A549 (cell line): ENCODE measurements at regions not wholly inside any gene's neighbourhood (a gene's known extent, or its start where the extent isn't known, plus 50 kb on each side); places are given as distances from the start of the nearest gene placed in this dataset.
A peak's percentile ranks its signal among the peaks of the same experiment; 100 is the strongest.

Source experiments
- ATAC-seq, 2 experiments: fragments of 200-7000 bp in 1 of 2; fragments of >200 bp in 1 of 2; cut with Nextera tagmentation in 1 of 2; cut with Tn5 transposase in 1 of 2; 3 replicates each; pipeline versions ENCODE4 v1.8.0 to v1.9.1; 2018 to 2020; ENCODE audit warnings: mild to moderate bottlenecking in 1 of 2, moderate library complexity in 1 of 2
- CTCF ChIA-PET: fragments of 300-600 bp; sonication (Branson Sonifier 250); formaldehyde crosslinking; extraction: SDS; loops from one replicate; lab custom pipeline; 2021; ENCODE audit warnings: antibody characterized with exemption, inconsistent platforms; lab: Yijun Ruan, JAX
- POLR2A ChIA-PET: fragments of 350-600 bp; formaldehyde crosslinking; extraction: SDS; loops from one replicate; lab custom pipeline; 2021; ENCODE audit warnings: antibody characterized with exemption, inconsistent platforms; lab: Yijun Ruan, JAX
- DNase-seq, 2 experiments: peaks; one replicate each; pipeline versions ENCODE4 v3.0.0 to v3.0.0-alpha.2; 2011 to 2016; ENCODE audit warnings: low read depth in 1 of 2, low spot score in 1 of 2
- FAIRE-seq: peaks from 2 replicates; lab custom pipeline; 2011; peaks lifted over from hg19 to GRCh38; lab: Jason Lieb, UNC
- H3K27ac ChIP-seq, 2 experiments: fragments of >200 bp; sonication (Bioruptor Twin); formaldehyde crosslinking; 3 replicates each; pipeline ENCODE4 v1.5.1; 2016 to 2017
- H3K4me1 ChIP-seq: fragments of >200 bp; sonication (Bioruptor Twin); formaldehyde crosslinking; 3 replicates; pipeline ENCODE4 v1.6.1; 2016
- H3K4me2 ChIP-seq: fragments of >200 bp; sonication (Bioruptor Twin); formaldehyde crosslinking; 3 replicates; pipeline ENCODE4 v1.6.1; 2016
- H3K4me3 ChIP-seq: fragments of >200 bp; sonication (Bioruptor Twin); formaldehyde crosslinking; 3 replicates; pipeline ENCODE4 v1.5.1; 2016
- H3K9me3 ChIP-seq: fragments of >200 bp; sonication (Bioruptor Twin); formaldehyde crosslinking; 3 replicates; pipeline ENCODE4 v1.6.1; 2016
- CEBPB ChIP-seq, 2 experiments: fragments of >200 bp in 1 of 2; sonication (Bioruptor Twin) in 1 of 2; formaldehyde crosslinking in 1 of 2; IDR thresholded peaks; 2 replicates each; pipeline ENCODE4 v1.6.1; 2012 to 2016
- ESRRA ChIP-seq: fragments of 150-350 bp; IDR thresholded peaks from 2 replicates; pipeline ENCODE4 v1.6.1; 2014; ENCODE audit warnings: mild to moderate bottlenecking, low read length, borderline replicate concordance
- FOSB ChIP-seq: fragments of 250-450 bp; sonication (Bioruptor Pico); IDR thresholded peaks from 2 replicates; pipeline ENCODE4 v1.5.0; 2020; ENCODE audit warnings: mild to moderate bottlenecking, moderate library complexity
- HDAC2 ChIP-seq: fragments of 200-600 bp; sonication (generic); IDR thresholded peaks from 2 replicates; pipeline ENCODE4 v1.6.1; 2016
- HEYL ChIP-seq: fragments of 250-450 bp; sonication (Bioruptor Pico); IDR thresholded peaks from 2 replicates; pipeline ENCODE4 v1.8.0; 2021; ENCODE audit warnings: mild to moderate bottlenecking, moderate library complexity
- HOXB13 ChIP-seq: fragments of 250-450 bp; sonication (Bioruptor Pico); IDR thresholded peaks from 2 replicates; pipeline ENCODE4 v1.5.0; 2020; ENCODE audit warnings: low read depth, mild to moderate bottlenecking, moderate library complexity
- JUN ChIP-seq, 2 experiments: fragments of >200 bp; sonication (Bioruptor Twin); formaldehyde crosslinking; IDR thresholded peaks; 2 replicates in 1 of 2; 3 replicates in 1 of 2; pipeline ENCODE4 v1.6.1; 2016 to 2017
- JUNB ChIP-seq: fragments of >200 bp; sonication (Bioruptor Twin); formaldehyde crosslinking; IDR thresholded peaks from 2 replicates; pipeline ENCODE4 v1.6.1; 2016
- KDM1A ChIP-seq: fragments of 200-600 bp; sonication (generic); IDR thresholded peaks from 2 replicates; pipeline ENCODE4 v1.6.1; 2016; ENCODE audit warnings: low read depth, mild to moderate bottlenecking
- MAFK ChIP-seq: fragments of 450-650 bp; IDR thresholded peaks from 2 replicates; pipeline ENCODE4 v1.6.1; 2014; ENCODE audit not compliant: partially characterized antibody
- MAZ ChIP-seq: fragments of 150-350 bp; IDR thresholded peaks from 2 replicates; pipeline ENCODE4 v1.6.1; 2014; ENCODE audit warnings: antibody characterized with exemption, low read depth, low read length, borderline replicate concordance
- MYC ChIP-seq: IDR thresholded peaks from 2 replicates; pipeline ENCODE4 v1.6.1; 2012; ENCODE audit warnings: mild to moderate bottlenecking, inconsistent platforms, low read length, improper control_type of control experiment, borderline replicate concordance
- NFE2L2 ChIP-seq: fragments of 150-350 bp; conservative IDR thresholded peaks from 2 replicates; pipeline ENCODE4 v1.6.1; 2014; ENCODE audit warnings: low read length
- NR3C1 ChIP-seq: fragments of >200 bp; sonication (Bioruptor Twin); formaldehyde crosslinking; IDR thresholded peaks from 3 replicates; pipeline ENCODE4 v1.6.1; 2017
- PHF8 ChIP-seq: fragments of 200-600 bp; sonication (generic); IDR thresholded peaks from 2 replicates; pipeline ENCODE4 v1.6.1; 2016; ENCODE audit warnings: low read depth, mild to moderate bottlenecking, antibody characterized with exemption, moderate library complexity, borderline replicate concordance
- POLR2A ChIP-seq: IDR thresholded peaks from 2 replicates; pipeline ENCODE4 v1.6.1; 2012; ENCODE audit warnings: mild to moderate bottlenecking, low read length
- RARB ChIP-seq: fragments of 250-450 bp; sonication (Bioruptor Pico); IDR thresholded peaks from 2 replicates; pipeline ENCODE4 v1.8.0; 2021; ENCODE audit warnings: mild to moderate bottlenecking, moderate library complexity
- RFX5 ChIP-seq: fragments of 450-650 bp; IDR thresholded peaks from 2 replicates; pipeline ENCODE4 v1.7.1; 2014; ENCODE audit warnings: antibody characterized with exemption, mild to moderate bottlenecking, moderate library complexity
- SREBF2 ChIP-seq: fragments of 450-650 bp; IDR thresholded peaks from 2 replicates; pipeline ENCODE4 v1.6.1; 2014; ENCODE audit warnings: mild to moderate bottlenecking, moderate library complexity
- TFCP2L1 ChIP-seq: fragments of 250-450 bp; sonication (Bioruptor Pico); IDR thresholded peaks from 2 replicates; pipeline ENCODE4 v1.5.0; 2021; ENCODE audit warnings: mild to moderate bottlenecking
- ZC3H11A ChIP-seq: fragments of 450-650 bp; IDR thresholded peaks from 2 replicates; pipeline ENCODE4 v1.6.1; 2014; ENCODE audit warnings: antibody characterized with exemption, mild to moderate bottlenecking
- ZFP36 ChIP-seq: fragments of 450-650 bp; IDR thresholded peaks from 2 replicates; pipeline ENCODE4 v1.6.1; 2014; ENCODE audit warnings: borderline replicate concordance; ENCODE audit not compliant: partially characterized antibody
- WGBS: methylation state at CpG from one replicate; pipeline ENCODE4 v1.1.6; 2017; ENCODE audit errors: missing lambda C conversion rate; 5-methylcytosine and 5-hydroxymethylcytosine counted together
- TF ChIP-seq, protein P1 (sequence below): fragments of >200 bp; sonication (Bioruptor Twin); formaldehyde crosslinking; IDR thresholded peaks from 2 replicates; pipeline ENCODE4 v1.6.1; 2016
- TF ChIP-seq, protein P2 (sequence below): fragments of >200 bp; sonication (Bioruptor Twin); formaldehyde crosslinking; IDR thresholded peaks from 3 replicates; pipeline ENCODE4 v1.5.1; 2016
- TF ChIP-seq, protein P3 (sequence below): IDR thresholded peaks from 2 replicates; pipeline ENCODE4 v1.6.1; 2012; ENCODE audit warnings: low read depth, borderline replicate concordance

DNA sequence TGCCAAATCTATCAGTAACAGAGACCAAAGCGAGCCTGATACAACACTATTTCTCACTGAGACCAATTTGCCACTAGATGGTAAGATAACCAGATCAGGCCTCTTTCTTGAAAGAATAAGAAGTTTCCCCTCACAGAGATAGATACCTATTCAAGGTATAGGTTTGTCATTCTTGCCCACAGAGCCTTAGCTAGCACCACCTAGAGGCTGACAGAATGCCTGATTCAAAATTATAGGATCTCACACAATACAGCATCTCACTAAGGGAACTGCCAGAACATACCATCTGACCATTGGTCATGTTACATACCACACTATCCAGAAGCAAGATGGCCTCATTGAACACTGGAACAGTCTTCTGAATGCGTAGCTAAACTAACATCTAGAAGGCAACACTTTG is 166.6 kb upstream of the HCN1 start (continued):
- no peak for TF ChIP-seq HEYL (CRISPR knock-in tag)
- no peak for TF ChIP-seq SREBF2
- TF ChIP-seq NR3C1 = no peak
- TF ChIP-seq RARB (CRISPR knock-in tag) = no peak
- TF ChIP-seq ZC3H11A = no peak
- TF ChIP-seq, protein P1, sequence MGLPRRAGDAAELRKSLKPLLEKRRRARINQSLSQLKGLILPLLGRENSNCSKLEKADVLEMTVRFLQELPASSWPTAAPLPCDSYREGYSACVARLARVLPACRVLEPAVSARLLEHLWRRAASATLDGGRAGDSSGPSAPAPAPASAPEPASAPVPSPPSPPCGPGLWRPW = no peak
- TF ChIP-seq, all 56 proteins: peak for 0

- ATAC-seq (no peak), DNase-seq (no peak), FAIRE-seq (no peak)
- H3K27ac ChIP-seq = no peak overlapping the region
- TF ChIP-seq KDM1A (no peak), PHF8 (no peak), HOXB13 (CRISPR knock-in tag) (no peak), TFCP2L1 (CRISPR knock-in tag) (no peak), ZFP36 (no peak), ESRRA (no peak), HDAC2 (no peak), JUNB (no peak), POLR2A (no peak), MYC (no peak), FOSB (CRISPR knock-in tag) (no peak), NFE2L2 (no peak)
- TF ChIP-seq, protein P1 = no peak
- TF ChIP-seq, protein P2, sequence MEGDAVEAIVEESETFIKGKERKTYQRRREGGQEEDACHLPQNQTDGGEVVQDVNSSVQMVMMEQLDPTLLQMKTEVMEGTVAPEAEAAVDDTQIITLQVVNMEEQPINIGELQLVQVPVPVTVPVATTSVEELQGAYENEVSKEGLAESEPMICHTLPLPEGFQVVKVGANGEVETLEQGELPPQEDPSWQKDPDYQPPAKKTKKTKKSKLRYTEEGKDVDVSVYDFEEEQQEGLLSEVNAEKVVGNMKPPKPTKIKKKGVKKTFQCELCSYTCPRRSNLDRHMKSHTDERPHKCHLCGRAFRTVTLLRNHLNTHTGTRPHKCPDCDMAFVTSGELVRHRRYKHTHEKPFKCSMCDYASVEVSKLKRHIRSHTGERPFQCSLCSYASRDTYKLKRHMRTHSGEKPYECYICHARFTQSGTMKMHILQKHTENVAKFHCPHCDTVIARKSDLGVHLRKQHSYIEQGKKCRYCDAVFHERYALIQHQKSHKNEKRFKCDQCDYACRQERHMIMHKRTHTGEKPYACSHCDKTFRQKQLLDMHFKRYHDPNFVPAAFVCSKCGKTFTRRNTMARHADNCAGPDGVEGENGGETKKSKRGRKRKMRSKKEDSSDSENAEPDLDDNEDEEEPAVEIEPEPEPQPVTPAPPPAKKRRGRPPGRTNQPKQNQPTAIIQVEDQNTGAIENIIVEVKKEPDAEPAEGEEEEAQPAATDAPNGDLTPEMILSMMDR = no peak
- H3K4me1 ChIP-seq = no peaks in the 10 kb centered on the region
- H3K4me3 ChIP-seq = no peak overlapping the region
- WGBS = 10% methylated on average over 3 of the region's 3 CpGs
- H3K4me2 ChIP-seq = no peak overlapping the region
- CTCF ChIA-PET = interaction anchor here (0.7 kb wide), 1 partner anchor 9 kb away, joined by 3 read pairs; no protein-coding TSS in a partner anchor
- H3K9me3 ChIP-seq = no peaks in the 10 kb centered on the region; the same call in 2 of the 3 replicates
- POLR2A ChIA-PET = no interaction called here
These were observed 151.7 kb upstream of the HCN1 start for GRCh38 chr5:45847877-45848276.

DNA sequence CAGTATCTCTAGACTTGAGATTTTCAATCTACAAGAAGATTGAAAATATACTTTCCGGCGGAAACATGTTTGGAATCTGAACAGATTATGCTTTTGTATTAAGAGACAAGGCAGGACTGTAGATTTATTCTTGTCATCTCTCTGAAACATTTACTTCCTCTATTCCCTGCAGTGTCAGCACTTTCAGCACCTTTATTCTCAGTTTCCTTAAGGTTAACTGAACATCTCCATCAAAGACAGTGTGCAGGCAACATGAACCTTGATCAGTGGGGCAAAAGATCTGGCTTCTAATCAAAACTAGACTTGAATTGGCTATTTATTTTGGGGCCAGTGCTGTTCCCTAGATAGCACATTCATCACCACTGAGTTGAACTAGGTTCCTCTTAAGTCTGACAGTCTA is 129.9 kb upstream of the HCN1 start:
- Histone ChIP-seq H3K4me2 (no peak overlapping the region), H3K4me3 (no peak overlapping the region), H3K9me3 (no peaks in the 10 kb centered on the region), H3K27ac (no peak overlapping the region), H3K4me1 (no peaks in the 10 kb centered on the region)
- TF ChIP-seq, protein P3, sequence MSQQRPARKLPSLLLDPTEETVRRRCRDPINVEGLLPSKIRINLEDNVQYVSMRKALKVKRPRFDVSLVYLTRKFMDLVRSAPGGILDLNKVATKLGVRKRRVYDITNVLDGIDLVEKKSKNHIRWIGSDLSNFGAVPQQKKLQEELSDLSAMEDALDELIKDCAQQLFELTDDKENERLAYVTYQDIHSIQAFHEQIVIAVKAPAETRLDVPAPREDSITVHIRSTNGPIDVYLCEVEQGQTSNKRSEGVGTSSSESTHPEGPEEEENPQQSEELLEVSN = no peak
- peak; percentile 51 for TF ChIP-seq MAFK
- no peak for TF ChIP-seq RFX5
- TF ChIP-seq MAZ = no peak
- DNase-seq (no peak), FAIRE-seq (no peak), ATAC-seq (no peak)
- POLR2A ChIA-PET = no interaction called here
- 65% methylated on average over 2 of the region's 2 CpGs for WGBS
- CTCF ChIA-PET = no interaction called here

DNA sequence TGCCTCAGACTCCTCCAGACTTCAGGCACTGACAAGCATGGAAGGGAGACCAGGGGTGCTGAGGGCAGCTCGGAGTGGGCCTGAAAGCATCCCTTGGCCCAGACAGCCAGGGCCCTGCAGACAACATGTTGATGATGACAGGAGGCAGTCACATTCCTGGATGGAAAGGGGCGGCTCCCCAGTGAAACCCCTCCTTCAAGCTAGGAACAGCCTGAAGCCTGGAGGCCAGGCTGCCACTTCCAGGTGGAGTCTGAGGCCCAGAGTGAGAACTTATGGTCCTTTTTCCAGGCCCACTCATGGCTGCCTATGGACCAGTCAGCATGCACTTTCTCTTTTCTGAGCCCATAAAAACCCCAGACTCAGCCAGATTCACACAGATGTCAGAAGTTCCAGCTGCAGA is 104.2 kb upstream of the HCN1 start:
- 0% methylated on average over 2 of the region's 2 CpGs for WGBS
- DNase-seq (no peak), FAIRE-seq (no peak), ATAC-seq (no peak)
- H3K4me3 ChIP-seq = no peak overlapping the region
- H3K4me2 ChIP-seq = no peak overlapping the region
- ChIA-PET CTCF (no interaction called here), POLR2A (no interaction called here)
- H3K4me1 ChIP-seq = no peaks in the 10 kb centered on the region
- TF ChIP-seq JUN (IDR thresholded peaks at IDR 0.05) = no peak
- TF ChIP-seq CEBPB (IDR thresholded peaks at IDR 0.05) = no peak
- no peak overlapping the region for H3K27ac ChIP-seq
- H3K9me3 ChIP-seq = 0 out of 3 replicates have a peak, but pooled peaks cover 2% of the 10 kb centered on the region
